DND-41 (cell line): ENCODE measurements at regions not wholly inside any gene's neighbourhood (a gene's known extent, or its start where the extent isn't known, plus 50 kb on each side); places are given as distances from the start of the nearest gene placed in this dataset.

Experiments used
- CTCF ChIP-seq: IDR thresholded peaks from 2 replicates; pipeline ENCODE4 v1.5.1; 2012; ENCODE audit warnings: borderline replicate concordance, low read length, moderate library complexity, mild to moderate bottlenecking; ENCODE audit not compliant: poor library complexity, severe bottlenecking; ENCODE audit errors: extremely low read depth
- EZH2 ChIP-seq: IDR thresholded peaks from 3 replicates; pipeline ENCODE4 v1.6.1; 2012; ENCODE audit warnings: borderline replicate concordance, low read depth, mild to moderate bottlenecking, moderate library complexity, low read length, inconsistent platforms; ENCODE audit not compliant: severe bottlenecking

DNA sequence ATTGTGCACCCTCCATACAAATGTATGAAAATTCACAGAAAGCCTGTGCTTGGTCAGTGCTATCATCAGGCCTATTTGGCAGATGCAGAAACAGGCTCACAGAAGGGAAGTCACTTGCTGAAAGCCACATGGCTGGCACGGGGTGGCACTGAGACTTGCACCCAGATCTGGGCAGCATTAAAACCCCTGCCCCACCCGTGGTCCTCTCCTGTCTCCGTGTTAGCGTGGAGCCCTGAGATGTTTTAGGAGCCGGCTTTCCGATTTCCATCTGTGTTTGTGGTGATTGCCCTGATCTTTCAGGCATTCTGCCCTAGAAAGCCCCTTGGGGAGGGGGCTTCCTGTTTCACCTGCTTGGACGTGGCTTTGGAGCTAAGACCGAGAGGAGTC, 102.2 kb upstream of the IER5L start:
- TF ChIP-seq CTCF: no peak
- no peak for TF ChIP-seq EZH2
